Activated T-helper 17 cell treated with anti-CD3 and anti-CD28 coated beads, Interleukin-2, amount 50 U/mL, for 72 hours (primary cell): ENCODE measurements at regions not wholly inside any gene's neighbourhood (a gene's known extent, or its start where the extent isn't known, plus 50 kb on each side); places are given as distances from the start of the nearest gene placed in this dataset.
A peak's percentile ranks its signal among the peaks of the same experiment; 100 is the strongest.
"Not testable (repeated sequence)": the region's sequence is repeated elsewhere in the genome, so short reads cannot be mapped to it uniquely, and the experiment has no call there.

Experiments used
- ATAC-seq: fragments of 150-1000 bp; cut with Tn5 transposase; replicated peaks from 2 replicates; pipeline ENCODE4 v1.10.0; 2021; ENCODE audit warnings: mild to moderate bottlenecking, moderate library complexity
- H3K27ac Mint-ChIP-seq: one replicate; pipeline ENCODE4 v1.8.0; 2022; ENCODE audit warnings: mixed read lengths
- H3K27me3 Mint-ChIP-seq: one replicate; pipeline ENCODE4 v1.8.0; 2022; ENCODE audit warnings: mixed read lengths
- H3K36me3 Mint-ChIP-seq: one replicate; pipeline ENCODE4 v1.8.0; 2022; ENCODE audit warnings: low read depth, mild to moderate bottlenecking, mixed read lengths
- H3K4me1 Mint-ChIP-seq: one replicate; pipeline ENCODE4 v1.8.0; 2022; ENCODE audit warnings: mixed read lengths
- H3K4me3 Mint-ChIP-seq: one replicate; pipeline ENCODE4 v1.8.0; 2022; ENCODE audit warnings: mild to moderate bottlenecking, mixed read lengths
- H3K9me3 Mint-ChIP-seq: one replicate; pipeline ENCODE4 v1.8.0; 2022; ENCODE audit warnings: mixed read lengths

- ATAC-seq: no peak
- Mint-ChIP-seq H3K4me3 (no peak overlapping the region), H3K36me3 (peaks cover 5% of the 10 kb centered on the region), H3K27me3 (no peaks in the 10 kb centered on the region), H3K4me1 (peaks cover 15% of the 10 kb centered on the region), H3K27ac (no peak overlapping the region), H3K9me3 (peaks cover 3% of the 10 kb centered on the region)
Measured at GRCh38 chr2:7676714-7677113, 759.5 kb downstream of the RNF144A start.

GRCh38 chr2:7681881-7682461 is 764.8 kb downstream of the RNF144A start:
- no peaks in the 10 kb centered on the region for H3K36me3 Mint-ChIP-seq
- H3K4me3 Mint-ChIP-seq: no peak overlapping the region
- H3K27me3 Mint-ChIP-seq: no peaks in the 10 kb centered on the region
- H3K27ac Mint-ChIP-seq: no peak overlapping the region
- no peaks in the 10 kb centered on the region for H3K4me1 Mint-ChIP-seq
- no peak for ATAC-seq
- H3K9me3 Mint-ChIP-seq: no peaks in the 10 kb centered on the region

GRCh38 chr2:7683196-7683595 is 766.0 kb downstream of the RNF144A start:
- no peaks in the 10 kb centered on the region for H3K9me3 Mint-ChIP-seq
- H3K27ac Mint-ChIP-seq: no peak overlapping the region
- no peak for ATAC-seq
- no peaks in the 10 kb centered on the region for H3K27me3 Mint-ChIP-seq
- no peaks in the 10 kb centered on the region for H3K4me1 Mint-ChIP-seq
- no peak overlapping the region for H3K4me3 Mint-ChIP-seq
- no peaks in the 10 kb centered on the region for H3K36me3 Mint-ChIP-seq

GRCh38 chr2:7683708-7684107 is 766.5 kb downstream of the RNF144A start:
- Mint-ChIP-seq H3K9me3 (no peaks in the 10 kb centered on the region), H3K36me3 (no peaks in the 10 kb centered on the region), H3K27me3 (no peaks in the 10 kb centered on the region), H3K4me3 (no peak overlapping the region), H3K4me1 (no peaks in the 10 kb centered on the region), H3K27ac (no peak overlapping the region)
- no peak for ATAC-seq

- Mint-ChIP-seq H3K4me3 (no peak overlapping the region), H3K9me3 (no peaks in the 10 kb centered on the region), H3K27me3 (no peaks in the 10 kb centered on the region), H3K4me1 (no peaks in the 10 kb centered on the region), H3K27ac (no peak overlapping the region), H3K36me3 (no peaks in the 10 kb centered on the region)
- ATAC-seq: no peak
Measured at GRCh38 chr2:7685342-7686015, 768.3 kb downstream of the RNF144A start.

- no peaks in the 10 kb centered on the region for H3K36me3 Mint-ChIP-seq
- no peak overlapping the region for H3K4me3 Mint-ChIP-seq
- ATAC-seq: no peak
- no peaks in the 10 kb centered on the region for H3K27me3 Mint-ChIP-seq
- H3K4me1 Mint-ChIP-seq: no peaks in the 10 kb centered on the region
- H3K27ac Mint-ChIP-seq: no peak overlapping the region
- H3K9me3 Mint-ChIP-seq: no peaks in the 10 kb centered on the region
Measured at GRCh38 chr2:7686016-7686385, 768.8 kb downstream of the RNF144A start.

- Mint-ChIP-seq H3K36me3 (no peaks in the 10 kb centered on the region), H3K9me3 (no peaks in the 10 kb centered on the region), H3K4me1 (peaks cover 22% of the 10 kb centered on the region), H3K27me3 (no peaks in the 10 kb centered on the region), H3K4me3 (peak overlapping the region; percentile 67), H3K27ac (peak overlapping the region; percentile 49)
- ATAC-seq: no peak
Measured at GRCh38 chr2:7691961-7692656, 774.9 kb downstream of the RNF144A start.

- H3K27ac Mint-ChIP-seq: no peak overlapping the region
- no peak for ATAC-seq
- peak overlapping the region; percentile 67 for H3K4me3 Mint-ChIP-seq
- H3K27me3 Mint-ChIP-seq: no peaks in the 10 kb centered on the region
- H3K9me3 Mint-ChIP-seq: no peaks in the 10 kb centered on the region
- H3K4me1 Mint-ChIP-seq: peaks cover 22% of the 10 kb centered on the region
- H3K36me3 Mint-ChIP-seq: no peaks in the 10 kb centered on the region
Measured at GRCh38 chr2:7692657-7693161, 775.5 kb downstream of the RNF144A start.

- Mint-ChIP-seq H3K4me1 (peaks cover 22% of the 10 kb centered on the region), H3K27ac (peak overlapping the region; percentile 57), H3K27me3 (no peaks in the 10 kb centered on the region), H3K4me3 (peak overlapping the region; percentile 67), H3K9me3 (no peaks in the 10 kb centered on the region), H3K36me3 (no peaks in the 10 kb centered on the region)
- ATAC-seq: peak; percentile 11
Measured at GRCh38 chr2:7693246-7694075, 776.2 kb downstream of the RNF144A start.

- Mint-ChIP-seq H3K27me3 (no peaks in the 10 kb centered on the region), H3K4me3 (peak overlapping the region; percentile 67), H3K27ac (peak overlapping the region; percentile 57), H3K36me3 (no peaks in the 10 kb centered on the region), H3K4me1 (peaks cover 22% of the 10 kb centered on the region), H3K9me3 (no peaks in the 10 kb centered on the region)
- ATAC-seq: peak; percentile 87
Measured at GRCh38 chr2:7694076-7694985, 777.1 kb downstream of the RNF144A start.

GRCh38 chr2:7696556-7696955 is 779.3 kb downstream of the RNF144A start:
- not testable (repeated sequence) for H3K9me3 Mint-ChIP-seq, H3K4me3 Mint-ChIP-seq, H3K27ac Mint-ChIP-seq, H3K27me3 Mint-ChIP-seq, H3K36me3 Mint-ChIP-seq, ATAC-seq
- H3K4me1 Mint-ChIP-seq: peaks cover 22% of the 10 kb centered on the region

GRCh38 chr2:7697052-7697451 is 779.8 kb downstream of the RNF144A start:
- Mint-ChIP-seq H3K27me3 (no peaks in the 10 kb centered on the region), H3K9me3 (no peaks in the 10 kb centered on the region), H3K36me3 (no peaks in the 10 kb centered on the region), H3K27ac (no peak overlapping the region), H3K4me1 (peaks cover 19% of the 10 kb centered on the region), H3K4me3 (no peak overlapping the region)
- no peak for ATAC-seq

GRCh38 chr2:7701791-7702190 is 784.6 kb downstream of the RNF144A start:
- H3K4me3 Mint-ChIP-seq: no peak overlapping the region
- no peaks in the 10 kb centered on the region for H3K27me3 Mint-ChIP-seq
- H3K27ac Mint-ChIP-seq: no peak overlapping the region
- no peaks in the 10 kb centered on the region for H3K4me1 Mint-ChIP-seq
- H3K36me3 Mint-ChIP-seq: no peaks in the 10 kb centered on the region
- no peak for ATAC-seq
- H3K9me3 Mint-ChIP-seq: no peaks in the 10 kb centered on the region

- Mint-ChIP-seq H3K9me3 (no peaks in the 10 kb centered on the region), H3K27me3 (no peaks in the 10 kb centered on the region), H3K36me3 (no peaks in the 10 kb centered on the region), H3K4me1 (no peaks in the 10 kb centered on the region), H3K4me3 (no peak overlapping the region), H3K27ac (no peak overlapping the region)
- no peak for ATAC-seq
Measured at GRCh38 chr2:7703048-7703447, 785.8 kb downstream of the RNF144A start.
